ENCODE measurements at regions not wholly inside any gene's neighbourhood (a gene's known extent, or its start where the extent isn't known, plus 50 kb on each side); places are given as distances from the start of the nearest gene placed in this dataset.

DNA sequence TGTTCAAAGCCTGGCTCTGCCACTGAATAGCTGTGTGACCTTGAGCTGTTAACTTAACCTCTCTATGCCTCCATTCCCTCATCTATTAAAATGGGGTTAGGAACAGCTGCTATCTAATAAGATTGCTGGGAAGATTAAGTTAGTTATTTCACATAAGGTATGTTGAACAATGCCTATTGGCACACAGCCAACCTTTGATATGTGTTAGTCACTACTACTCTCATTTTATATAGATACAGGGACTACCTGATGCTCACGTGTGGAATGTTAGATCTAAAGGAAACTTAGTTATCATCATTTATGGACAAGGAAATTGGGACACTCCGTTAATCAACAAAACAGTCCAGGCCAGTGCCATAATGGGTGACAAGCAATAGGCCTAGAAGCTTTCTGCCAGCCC lies 332.4 kb upstream of the PPP2R3A start:
- TF ChIP-seq, protein P1, sequence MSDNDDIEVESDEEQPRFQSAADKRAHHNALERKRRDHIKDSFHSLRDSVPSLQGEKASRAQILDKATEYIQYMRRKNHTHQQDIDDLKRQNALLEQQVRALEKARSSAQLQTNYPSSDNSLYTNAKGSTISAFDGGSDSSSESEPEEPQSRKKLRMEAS (IDR thresholded peaks at IDR 0.05) = no peak
- TF ChIP-seq TAF1 (IDR thresholded peaks at IDR 0.05; ENCODE audit: low read depth) = no peak

Measured in Ishikawa (cell line).